Mesothelial cell of epicardium (in vitro differentiated cells): ENCODE measurements at regions not wholly inside any gene's neighbourhood (a gene's known extent, or its start where the extent isn't known, plus 50 kb on each side); places are given as distances from the start of the nearest gene placed in this dataset.

Experiments
- DNase-seq, 2 experiments: peaks; one replicate each; pipeline ENCODE4 v3.0.0; 2021; ENCODE audit warnings: low spot score in 2 of 2; ENCODE audit not compliant: unreplicated experiment in 2 of 2
- H3K27ac Mint-ChIP-seq: 2 replicates; pipeline ENCODE4 v1.8.0; 2021; ENCODE audit warnings: mixed read lengths
- H3K27me3 Mint-ChIP-seq: 2 replicates; pipeline ENCODE4 v1.8.0; 2021; ENCODE audit warnings: low read depth, mixed read lengths
- H3K36me3 Mint-ChIP-seq: 2 replicates; pipeline ENCODE4 v1.8.0; 2021; ENCODE audit warnings: mixed read lengths
- H3K4me1 Mint-ChIP-seq: 2 replicates; pipeline ENCODE4 v1.8.0; 2021; ENCODE audit warnings: mixed read lengths
- H3K4me3 Mint-ChIP-seq: 2 replicates; pipeline ENCODE4 v1.8.0; 2021; ENCODE audit warnings: mild to moderate bottlenecking, moderate library complexity, mixed read lengths
- H3K9me3 Mint-ChIP-seq: 2 replicates; pipeline ENCODE4 v1.8.0; 2021; ENCODE audit warnings: mixed read lengths
- CTCF ChIP-seq: fragments of 200-600 bp; sonication (generic); IDR thresholded peaks from one replicate; pipeline ENCODE4 v1.5.0; 2021; ENCODE audit warnings: antibody characterized with exemption; ENCODE audit not compliant: unreplicated experiment

GRCh38 chr2:236711440-236711839 is 141.8 kb downstream of the ACKR3 start:
- no peak overlapping the region for H3K4me3 Mint-ChIP-seq
- DNase-seq: no peak
- H3K27ac Mint-ChIP-seq: no peak overlapping the region
- H3K9me3 Mint-ChIP-seq: no peaks in the 10 kb centered on the region
- TF ChIP-seq CTCF: no peak
- H3K27me3 Mint-ChIP-seq: no peaks in the 10 kb centered on the region
- H3K36me3 Mint-ChIP-seq: no peaks in the 10 kb centered on the region
- H3K4me1 Mint-ChIP-seq: peaks cover 43% of the 10 kb centered on the region

- H3K27me3 Mint-ChIP-seq: no peaks in the 10 kb centered on the region
- peak overlapping the region; percentile 43 for H3K27ac Mint-ChIP-seq
- peaks cover 43% of the 10 kb centered on the region for H3K4me1 Mint-ChIP-seq
- no peak for TF ChIP-seq CTCF
- H3K9me3 Mint-ChIP-seq: no peaks in the 10 kb centered on the region
- H3K36me3 Mint-ChIP-seq: no peaks in the 10 kb centered on the region
- no peak for DNase-seq
- H3K4me3 Mint-ChIP-seq: no peak overlapping the region
These were observed 142.7 kb downstream of the ACKR3 start for GRCh38 chr2:236712304-236712703.

GRCh38 chr2:236712961-236713673 is 143.5 kb downstream of the ACKR3 start:
- no peaks in the 10 kb centered on the region for H3K36me3 Mint-ChIP-seq
- H3K4me1 Mint-ChIP-seq: peaks cover 51% of the 10 kb centered on the region
- H3K27ac Mint-ChIP-seq: peak overlapping the region; percentile 93
- no peak for DNase-seq
- H3K27me3 Mint-ChIP-seq: no peaks in the 10 kb centered on the region
- H3K4me3 Mint-ChIP-seq: no peak overlapping the region
- no peaks in the 10 kb centered on the region for H3K9me3 Mint-ChIP-seq
- no peak for TF ChIP-seq CTCF

- no peak for DNase-seq
- Mint-ChIP-seq H3K27ac (peak overlapping the region; percentile 93), H3K4me3 (no peak overlapping the region)
These were observed 144.5 kb downstream of the ACKR3 start for GRCh38 chr2:236714080-236714479.

GRCh38 chr2:236715077-236715476 is 145.5 kb downstream of the ACKR3 start:
- peak overlapping the region; percentile 24 for H3K4me3 Mint-ChIP-seq
- H3K4me1 Mint-ChIP-seq: peaks cover 69% of the 10 kb centered on the region
- DNase-seq: no peak
- no peak for TF ChIP-seq CTCF
- H3K27ac Mint-ChIP-seq: peak overlapping the region; percentile 75
- H3K36me3 Mint-ChIP-seq: no peaks in the 10 kb centered on the region
- H3K9me3 Mint-ChIP-seq: no peaks in the 10 kb centered on the region
- H3K27me3 Mint-ChIP-seq: no peaks in the 10 kb centered on the region

More at GRCh38 chr2:236714080-236714479, 144.5 kb downstream of the ACKR3 start:
- TF ChIP-seq CTCF: no peak
- Mint-ChIP-seq H3K4me1 (peaks cover 59% of the 10 kb centered on the region), H3K27me3 (no peaks in the 10 kb centered on the region), H3K9me3 (no peaks in the 10 kb centered on the region), H3K36me3 (no peaks in the 10 kb centered on the region)
